ENCODE measurements at regions not wholly inside any gene's neighbourhood (a gene's known extent, or its start where the extent isn't known, plus 50 kb on each side); places are given as distances from the start of the nearest gene placed in this dataset.

GRCh38 chr11:27204529-27204928, 158.5 kb downstream of the CCDC34 start:
- no peak overlapping the region for H3K27ac Mint-ChIP-seq
- H3K4me1 Mint-ChIP-seq (ENCODE audit: low read depth): peaks cover 62% of the 10 kb centered on the region
- no peak for DNase-seq
- H3K36me3 Mint-ChIP-seq (ENCODE audit: low read depth): no peaks in the 10 kb centered on the region; the same call in 1 of the 2 replicates
- no peak overlapping the region for H3K4me3 Mint-ChIP-seq
- H3K27me3 Mint-ChIP-seq (ENCODE audit: insufficient read depth): peaks cover 2% of the 10 kb centered on the region
- TF ChIP-seq, protein P1, sequence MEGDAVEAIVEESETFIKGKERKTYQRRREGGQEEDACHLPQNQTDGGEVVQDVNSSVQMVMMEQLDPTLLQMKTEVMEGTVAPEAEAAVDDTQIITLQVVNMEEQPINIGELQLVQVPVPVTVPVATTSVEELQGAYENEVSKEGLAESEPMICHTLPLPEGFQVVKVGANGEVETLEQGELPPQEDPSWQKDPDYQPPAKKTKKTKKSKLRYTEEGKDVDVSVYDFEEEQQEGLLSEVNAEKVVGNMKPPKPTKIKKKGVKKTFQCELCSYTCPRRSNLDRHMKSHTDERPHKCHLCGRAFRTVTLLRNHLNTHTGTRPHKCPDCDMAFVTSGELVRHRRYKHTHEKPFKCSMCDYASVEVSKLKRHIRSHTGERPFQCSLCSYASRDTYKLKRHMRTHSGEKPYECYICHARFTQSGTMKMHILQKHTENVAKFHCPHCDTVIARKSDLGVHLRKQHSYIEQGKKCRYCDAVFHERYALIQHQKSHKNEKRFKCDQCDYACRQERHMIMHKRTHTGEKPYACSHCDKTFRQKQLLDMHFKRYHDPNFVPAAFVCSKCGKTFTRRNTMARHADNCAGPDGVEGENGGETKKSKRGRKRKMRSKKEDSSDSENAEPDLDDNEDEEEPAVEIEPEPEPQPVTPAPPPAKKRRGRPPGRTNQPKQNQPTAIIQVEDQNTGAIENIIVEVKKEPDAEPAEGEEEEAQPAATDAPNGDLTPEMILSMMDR (IDR thresholded peaks at IDR 0.05): peak; percentile 41; the same call in 1 of the 2 replicates
- H3K9me3 Mint-ChIP-seq: no peaks in the 10 kb centered on the region

- peaks cover 2% of the 10 kb centered on the region for H3K27me3 Mint-ChIP-seq (ENCODE audit: insufficient read depth)
- no peak overlapping the region for H3K27ac Mint-ChIP-seq
- H3K36me3 Mint-ChIP-seq (ENCODE audit: low read depth): no peaks in the 10 kb centered on the region; the same call in 1 of the 2 replicates
- no peak overlapping the region for H3K4me3 Mint-ChIP-seq
- H3K4me1 Mint-ChIP-seq (ENCODE audit: low read depth): peaks cover 52% of the 10 kb centered on the region
- TF ChIP-seq, protein P1 (IDR thresholded peaks at IDR 0.05): no peak
- no peaks in the 10 kb centered on the region for H3K9me3 Mint-ChIP-seq
- DNase-seq: no peak
These were observed 159.9 kb downstream of the CCDC34 start for GRCh38 chr11:27203077-27203647.

DNA sequence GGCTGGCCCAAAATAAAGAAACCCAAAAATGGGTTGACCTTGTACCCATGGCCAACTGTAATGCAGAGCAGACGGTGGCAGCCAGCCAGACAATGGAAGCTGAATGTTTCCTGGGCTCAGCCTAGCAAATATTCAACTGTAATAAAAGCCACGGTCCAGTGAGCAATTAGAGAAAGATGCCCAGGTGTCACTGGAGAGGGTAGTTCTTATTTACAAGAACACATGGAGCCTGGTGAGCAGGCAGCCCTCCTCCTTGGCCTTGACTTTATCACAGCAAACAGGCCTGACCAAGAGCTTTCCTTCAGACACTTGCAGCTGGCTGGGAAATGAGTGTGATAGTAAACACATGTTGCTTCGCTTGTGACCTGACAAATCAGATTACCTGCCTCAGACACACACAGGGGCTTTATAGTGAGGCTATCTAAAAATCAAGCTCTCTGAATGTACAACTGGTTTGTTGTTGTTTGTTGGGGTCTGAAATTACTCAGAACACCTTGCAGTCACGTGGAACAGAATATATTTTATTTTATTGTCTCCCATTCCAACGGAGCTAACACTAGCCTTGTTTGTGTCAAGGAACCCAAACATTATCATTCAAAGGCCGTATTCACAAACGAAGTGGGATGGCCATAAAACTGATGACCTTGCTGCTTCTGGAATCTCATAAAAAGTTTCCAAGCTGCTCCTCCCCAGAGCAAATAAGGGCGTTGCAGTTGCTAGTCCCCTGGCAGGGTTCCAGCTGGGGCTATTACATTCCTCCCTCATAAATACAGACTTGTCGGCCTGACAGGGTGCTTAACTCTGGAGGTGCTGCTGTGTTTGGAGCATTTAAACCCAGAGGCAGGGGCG, 161.1 kb downstream of the BBOX1 start:
- Mint-ChIP-seq H3K36me3 (ENCODE audit: low read depth) (no peaks in the 10 kb centered on the region; the same call in 1 of the 2 replicates), H3K27me3 (ENCODE audit: insufficient read depth) (peaks cover 2% of the 10 kb centered on the region), H3K9me3 (no peaks in the 10 kb centered on the region), H3K4me1 (ENCODE audit: low read depth) (peaks cover 39% of the 10 kb centered on the region), H3K4me3 (peak overlapping the region; percentile 18; the same call in 1 of the 2 replicates), H3K27ac (peak overlapping the region; percentile 45; the same call in 1 of the 2 replicates)
- TF ChIP-seq, protein P1 (IDR thresholded peaks at IDR 0.05): no peak
- peak; percentile 89 for DNase-seq

- Mint-ChIP-seq H3K27ac (peak overlapping the region; percentile 45; the same call in 1 of the 2 replicates), H3K36me3 (ENCODE audit: low read depth) (no peaks in the 10 kb centered on the region; the same call in 1 of the 2 replicates), H3K27me3 (ENCODE audit: insufficient read depth) (peaks cover 2% of the 10 kb centered on the region), H3K9me3 (no peaks in the 10 kb centered on the region), H3K4me3 (no peak overlapping the region), H3K4me1 (ENCODE audit: low read depth) (peaks cover 32% of the 10 kb centered on the region)
- DNase-seq: no peak
- TF ChIP-seq, protein P1 (IDR thresholded peaks at IDR 0.05): no peak
These were observed 160.3 kb downstream of the BBOX1 start for GRCh38 chr11:27200779-27201453.

- Mint-ChIP-seq H3K4me1 (ENCODE audit: low read depth) (peaks cover 18% of the 10 kb centered on the region), H3K9me3 (no peaks in the 10 kb centered on the region), H3K27ac (no peak overlapping the region), H3K27me3 (ENCODE audit: insufficient read depth) (no peaks in the 10 kb centered on the region), H3K36me3 (ENCODE audit: low read depth) (no peaks in the 10 kb centered on the region; the same call in 1 of the 2 replicates), H3K4me3 (no peak overlapping the region)
- no peak for DNase-seq
- TF ChIP-seq, protein P1 (IDR thresholded peaks at IDR 0.05): no peak
These were observed 155.7 kb downstream of the BBOX1 start for GRCh38 chr11:27196203-27196897.
